ENCODE measurements at regions not wholly inside any gene's neighbourhood (a gene's known extent, or its start where the extent isn't known, plus 50 kb on each side); places are given as distances from the start of the nearest gene placed in this dataset.

- DNase-seq (ENCODE audit: low spot score in 2 of 2) = no peak
- Histone ChIP-seq H3K27me3 (no peaks in the 10 kb centered on the region), H3K27ac (no peak overlapping the region), H3K4me1 (peaks cover 0 to 7% of the 10 kb centered on the region in 2 donors), H3K36me3 (no peaks in the 10 kb centered on the region), H3K4me3 (no peak overlapping the region), H3K9me3 (no peaks in the 10 kb centered on the region)
- no peak for TF ChIP-seq CTCF (IDR thresholded peaks at IDR 0.05)
- intact Hi-C loops (cut with DNase I) = no loop called here
Measured at GRCh38 chr4:184955116-184955515, 63.2 kb upstream of the HELT start.

GRCh38 chr4:184955636-184956035 is 62.7 kb upstream of the HELT start:
- Histone ChIP-seq H3K4me1 (peaks cover 0 to 11% of the 10 kb centered on the region in 2 donors), H3K36me3 (no peaks in the 10 kb centered on the region), H3K27ac (no peak overlapping the region), H3K9me3 (no peaks in the 10 kb centered on the region), H3K4me3 (no peak overlapping the region), H3K27me3 (no peaks in the 10 kb centered on the region)
- intact Hi-C loops (cut with DNase I) = no loop called here
- TF ChIP-seq CTCF (IDR thresholded peaks at IDR 0.05) = no peak
- DNase-seq (ENCODE audit: low spot score in 2 of 2) = no peak

GRCh38 chr4:184957446-184958115 is 60.7 kb upstream of the HELT start:
- intact Hi-C loops (cut with DNase I) = no loop called here
- DNase-seq (ENCODE audit: low spot score in 2 of 2) = no peak

GRCh38 chr4:184958127-184958922 is 60.0 kb upstream of the HELT start:
- Histone ChIP-seq H3K4me3 (no peak overlapping the region), H3K4me1 (peaks cover 2 to 11% of the 10 kb centered on the region in 2 donors), H3K27me3 (no peaks in the 10 kb centered on the region), H3K9me3 (no peaks in the 10 kb centered on the region), H3K27ac (no peak overlapping the region), H3K36me3 (no peaks in the 10 kb centered on the region)
- DNase-seq (ENCODE audit: low spot score in 2 of 2) = no peak
- intact Hi-C loops (cut with DNase I) = no loop called here
- no peak for TF ChIP-seq CTCF (IDR thresholded peaks at IDR 0.05)

More at GRCh38 chr4:184957446-184958115, 60.7 kb upstream of the HELT start:
- Histone ChIP-seq H3K36me3 (no peaks in the 10 kb centered on the region), H3K27me3 (no peaks in the 10 kb centered on the region), H3K9me3 (no peaks in the 10 kb centered on the region), H3K27ac (no peak overlapping the region), H3K4me1 (peaks cover 2 to 11% of the 10 kb centered on the region in 2 donors), H3K4me3 (no peak overlapping the region)
- no peak for TF ChIP-seq CTCF (IDR thresholded peaks at IDR 0.05)

GRCh38 chr4:184958923-184959210 is 59.4 kb upstream of the HELT start:
- H3K9me3 ChIP-seq = no peaks in the 10 kb centered on the region
- intact Hi-C loops (cut with DNase I) = no loop called here
- peaks cover 2 to 11% of the 10 kb centered on the region in 2 donors for H3K4me1 ChIP-seq
- H3K27me3 ChIP-seq = no peaks in the 10 kb centered on the region
- no peak for DNase-seq (ENCODE audit: low spot score in 2 of 2)
- TF ChIP-seq CTCF (IDR thresholded peaks at IDR 0.05) = no peak
- no peak overlapping the region for H3K4me3 ChIP-seq
- H3K36me3 ChIP-seq = no peaks in the 10 kb centered on the region
- H3K27ac ChIP-seq = no peak overlapping the region
